Gastrocnemius medialis (tissue), 4 donors: ENCODE measurements at regions not wholly inside any gene's neighbourhood (a gene's known extent, or its start where the extent isn't known, plus 50 kb on each side); places are given as distances from the start of the nearest gene placed in this dataset.

ENCODE experiments used
- ATAC-seq, 2 donors: fragments of 150-250 bp; one replicate each; pipeline ENCODE4 v1.9.1; 2016
- DNase-seq, 2 donors: peaks; one replicate each; pipeline ENCODE4 v3.0.0-alpha.2; 2019
- H3K27ac ChIP-seq, 4 donors: fragments of 200-600 bp; sonication (generic); 1 replicate in 1 of 4; 2 replicates in 3 of 4; pipeline ENCODE4 v1.5.1; 2016 to 2018; ENCODE audit warnings: mild to moderate bottlenecking in 2 of 4, moderate library complexity in 1 of 4
- H3K27me3 ChIP-seq, 3 donors: fragments of 200-600 bp; sonication (generic) in 2 of 3; 1 replicate in 1 of 3; 2 replicates in 2 of 3; pipeline versions ENCODE4 v1.5.1 to v1.6.0; 2016 to 2019; ENCODE audit warnings: mild to moderate bottlenecking in 1 of 3, moderate library complexity in 1 of 3
- H3K36me3 ChIP-seq, 2 donors: fragments of 200-600 bp; sonication (generic) in 1 of 2; one replicate each; pipeline ENCODE4 v1.5.1; 2017 to 2018
- H3K4me1 ChIP-seq, 2 donors: fragments of 200-600 bp; sonication (generic) in 1 of 2; one replicate each; pipeline ENCODE4 v1.5.1; 2016 to 2017; ENCODE audit warnings: mild to moderate bottlenecking in 2 of 2
- H3K4me3 ChIP-seq, 4 donors: fragments of 200-600 bp; sonication (generic) in 3 of 4; 1 replicate in 1 of 4; 2 replicates in 3 of 4; pipeline ENCODE4 v1.5.1; 2016 to 2019; ENCODE audit warnings: mild to moderate bottlenecking in 2 of 4
- H3K9me3 ChIP-seq, 3 donors: fragments of 200-600 bp; sonication (generic) in 2 of 3; 1 replicate in 1 of 3; 2 replicates in 2 of 3; pipeline ENCODE4 v1.5.1; 2016 to 2019
- CTCF ChIP-seq, 5 experiments: fragments of 450-650 bp in 3 of 5; fragments of 200-600 bp in 2 of 5; sonication (generic) in 2 of 5; IDR thresholded peaks in 4 of 5; conservative IDR thresholded peaks in 1 of 5; 1 replicate in 4 of 5; 2 replicates in 1 of 5; pipeline ENCODE4 v1.5.1; 2016 to 2019; ENCODE audit warnings: antibody characterized with exemption in 5 of 5, mild to moderate bottlenecking in 3 of 5, moderate library complexity in 3 of 5
- POLR2A ChIP-seq, 2 donors: fragments of 450-650 bp; IDR thresholded peaks; one replicate each; pipeline ENCODE4 v1.6.1; 2017; ENCODE audit warnings: antibody characterized with exemption in 2 of 2, mild to moderate bottlenecking in 2 of 2, moderate library complexity in 2 of 2
- in situ Hi-C, 4 donors: fragments of 200-750 bp; cut with MboI; loops; one replicate each; pipeline versions ENCODE4 v1.15.0 to v1.8.0; 2017; ENCODE audit warnings: low sequenced_read_pairs in 4 of 4
- intact Hi-C: fragments of 100-400 bp; cut with DNase I; formaldehyde crosslinking; loops from one replicate; pipeline ENCODE4 v1.15.1; 2023; ENCODE audit warnings: low total_unique reads

- intact Hi-C loops (no loop called here), in situ Hi-C loops (no loop called here)
- Histone ChIP-seq H3K4me1 (no peaks in the 10 kb centered on the region), H3K27me3 (no peaks in the 10 kb centered on the region), H3K27ac (no peak overlapping the region), H3K4me3 (no peak overlapping the region), H3K9me3 (no peaks in the 10 kb centered on the region), H3K36me3 (no peaks in the 10 kb centered on the region)
- TF ChIP-seq CTCF (IDR thresholded peaks at IDR 0.05 in 4 of 5, conservative IDR thresholded peaks at IDR 0.05 in 1 of 5) (no peak), POLR2A (IDR thresholded peaks at IDR 0.05) (no peak)
- DNase-seq (no peak), ATAC-seq (no peak)
Observed at GRCh38 chr10:56623064-56623463, 262.0 kb upstream of the ZWINT start.

- Histone ChIP-seq H3K27me3 (no peaks in the 10 kb centered on the region), H3K4me3 (no peak overlapping the region), H3K36me3 (no peaks in the 10 kb centered on the region), H3K27ac (no peak overlapping the region), H3K4me1 (no peaks in the 10 kb centered on the region), H3K9me3 (no peaks in the 10 kb centered on the region)
- in situ Hi-C loops, result no loop called here
- ATAC-seq (no peak), DNase-seq (no peak)
- TF ChIP-seq CTCF (IDR thresholded peaks at IDR 0.05 in 4 of 5, conservative IDR thresholded peaks at IDR 0.05 in 1 of 5) (no peak), POLR2A (IDR thresholded peaks at IDR 0.05) (no peak)
- intact Hi-C loops, result no loop called here
Observed at GRCh38 chr10:56622335-56622973, 261.4 kb upstream of the ZWINT start.

GRCh38 chr10:56606202-56606601, 245.1 kb upstream of the ZWINT start:
- Histone ChIP-seq H3K27me3 (no peaks in the 10 kb centered on the region), H3K9me3 (no peaks in the 10 kb centered on the region), H3K36me3 (no peaks in the 10 kb centered on the region), H3K4me1 (no peaks in the 10 kb centered on the region), H3K4me3 (no peak overlapping the region), H3K27ac (no peak overlapping the region)
- ATAC-seq (no peak), DNase-seq (no peak)
- intact Hi-C loops, result no loop called here
- no peak for TF ChIP-seq CTCF (IDR thresholded peaks at IDR 0.05 in 4 of 5, conservative IDR thresholded peaks at IDR 0.05 in 1 of 5)
- no peak for TF ChIP-seq POLR2A (IDR thresholded peaks at IDR 0.05)
- in situ Hi-C loops, result no loop called here

- intact Hi-C loops, result no loop called here
Observed at GRCh38 chr10:56605051-56605450, 244.0 kb upstream of the ZWINT start.

More at GRCh38 chr10:56605051-56605450, 244.0 kb upstream of the ZWINT start:
- Histone ChIP-seq H3K27ac (no peak overlapping the region), H3K36me3 (no peaks in the 10 kb centered on the region), H3K27me3 (no peaks in the 10 kb centered on the region), H3K4me3 (no peak overlapping the region), H3K9me3 (no peaks in the 10 kb centered on the region), H3K4me1 (no peaks in the 10 kb centered on the region)
- DNase-seq (no peak), ATAC-seq (no peak)
- in situ Hi-C loops, result no loop called here
- no peak for TF ChIP-seq CTCF (IDR thresholded peaks at IDR 0.05 in 4 of 5, conservative IDR thresholded peaks at IDR 0.05 in 1 of 5)
- no peak for TF ChIP-seq POLR2A (IDR thresholded peaks at IDR 0.05)
